Activated naive CD8-positive, alpha-beta T cell treated with anti-CD3 and anti-CD28 coated beads, Interleukin-2, amount 10 ng/mL, durations not matched to agents 7 days and 5 days (primary cell): ENCODE measurements at regions not wholly inside any gene's neighbourhood (a gene's known extent, or its start where the extent isn't known, plus 50 kb on each side); places are given as distances from the start of the nearest gene placed in this dataset.

Experiments
- ATAC-seq: fragments of 150-1000 bp; cut with Tn5 transposase; one replicate; pipeline ENCODE4 v1.10.0; 2021; ENCODE audit warnings: low read depth, moderate library complexity
- POLR2A ChIA-PET: fragments of 350-600 bp; sonication (Branson Sonifier 250); formaldehyde crosslinking; loops from one replicate; lab custom pipeline; 2021; ENCODE audit warnings: antibody characterized with exemption; lab: Charles Lee
- DNase-seq: peaks from one replicate; pipeline ENCODE4 v3.0.0; 2021
- H3K27ac Mint-ChIP-seq: one replicate; pipeline ENCODE4 v1.8.0; 2022; ENCODE audit warnings: mild to moderate bottlenecking, mixed read lengths
- H3K27me3 Mint-ChIP-seq: one replicate; pipeline ENCODE4 v1.8.0; 2022; ENCODE audit warnings: mild to moderate bottlenecking, moderate library complexity, mixed read lengths
- H3K36me3 Mint-ChIP-seq: one replicate; pipeline ENCODE4 v1.8.0; 2021; ENCODE audit warnings: mild to moderate bottlenecking, mixed read lengths
- H3K4me1 Mint-ChIP-seq: one replicate; pipeline ENCODE4 v1.8.0; 2021; ENCODE audit warnings: mixed read lengths
- H3K4me3 Mint-ChIP-seq: one replicate; pipeline ENCODE4 v1.8.0; 2022; ENCODE audit warnings: mild to moderate bottlenecking, moderate library complexity, mixed read lengths
- H3K9me3 Mint-ChIP-seq: one replicate; pipeline ENCODE4 v1.8.0; 2021; ENCODE audit warnings: mixed read lengths

DNA sequence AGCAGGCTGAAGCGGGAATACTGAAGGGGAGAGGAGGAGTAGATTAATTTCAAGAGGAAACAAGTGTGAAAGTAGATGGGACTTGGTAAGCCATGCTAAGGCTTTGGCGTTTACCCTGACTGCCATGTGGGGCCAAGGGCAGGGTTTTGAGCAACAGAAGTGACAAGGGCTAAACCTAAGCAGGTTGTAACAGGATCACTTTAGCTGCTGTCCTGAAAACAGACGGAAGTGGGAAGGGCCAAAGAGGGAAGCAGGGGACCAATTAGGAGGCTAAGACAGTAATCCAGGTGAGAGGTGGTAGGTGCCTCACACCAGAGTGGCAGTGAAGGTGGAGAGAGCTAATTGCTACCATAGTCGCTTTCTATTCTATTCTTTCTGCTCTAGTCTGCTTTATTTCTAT, 166.5 kb downstream of the PJA1 start:
- Mint-ChIP-seq H3K36me3 (no peaks in the 10 kb centered on the region), H3K27ac (no peak overlapping the region), H3K27me3 (peaks cover 8% of the 10 kb centered on the region), H3K4me3 (no peak overlapping the region), H3K4me1 (no peaks in the 10 kb centered on the region), H3K9me3 (no peaks in the 10 kb centered on the region)
- ATAC-seq (no peak), DNase-seq (no peak)
- POLR2A ChIA-PET, result no interaction called here

DNA sequence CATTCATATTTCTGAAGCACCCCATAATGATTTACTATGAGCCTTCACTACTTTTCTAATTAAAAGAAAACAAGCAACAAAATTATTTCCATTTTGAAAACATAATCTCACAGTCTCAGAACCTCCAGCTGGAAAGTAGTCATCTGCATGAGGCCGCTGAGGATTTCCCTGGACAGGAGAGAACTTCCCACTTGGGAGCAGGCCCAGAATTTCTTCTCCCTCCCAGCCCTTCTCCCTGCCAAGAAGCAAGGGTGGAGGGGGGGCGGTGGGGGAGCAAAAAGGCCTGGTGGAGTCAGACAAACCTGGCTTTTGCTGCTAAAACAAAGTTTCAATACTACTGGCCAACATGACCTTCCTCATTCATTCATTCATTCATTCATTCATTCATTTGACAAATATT, 167.3 kb downstream of the PJA1 start:
- H3K4me3 Mint-ChIP-seq, result no peak overlapping the region
- no peak for ATAC-seq
- no peaks in the 10 kb centered on the region for H3K9me3 Mint-ChIP-seq
- H3K27ac Mint-ChIP-seq, result no peak overlapping the region
- DNase-seq, result no peak
- H3K4me1 Mint-ChIP-seq, result no peaks in the 10 kb centered on the region
- no peaks in the 10 kb centered on the region for H3K36me3 Mint-ChIP-seq
- H3K27me3 Mint-ChIP-seq, result peaks cover 8% of the 10 kb centered on the region
- POLR2A ChIA-PET, result no interaction called here

DNA sequence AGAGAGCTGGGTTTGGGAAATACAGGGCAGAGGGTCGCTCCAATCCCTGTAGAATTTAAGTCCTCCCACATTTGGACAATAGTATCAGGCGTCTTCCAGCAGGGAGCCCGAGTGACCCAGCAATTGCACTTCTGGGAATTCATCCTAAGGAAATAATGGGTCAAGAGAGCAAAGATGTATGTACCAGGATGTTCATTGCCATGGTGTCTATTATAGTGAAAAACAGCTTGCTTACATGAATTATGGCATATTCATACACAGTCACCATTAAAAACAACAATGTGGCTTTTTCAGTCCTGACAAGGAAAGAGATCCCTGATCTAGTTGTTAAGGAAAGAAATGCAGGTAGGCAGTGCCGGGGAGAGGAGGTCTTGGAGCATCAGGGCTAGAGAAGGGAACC, 167.7 kb downstream of the PJA1 start:
- H3K27ac Mint-ChIP-seq, result no peak overlapping the region
- ATAC-seq (no peak), DNase-seq (no peak)
- H3K27me3 Mint-ChIP-seq, result peaks cover 8% of the 10 kb centered on the region
- H3K36me3 Mint-ChIP-seq, result no peaks in the 10 kb centered on the region
- POLR2A ChIA-PET, result no interaction called here
- no peaks in the 10 kb centered on the region for H3K4me1 Mint-ChIP-seq
- no peaks in the 10 kb centered on the region for H3K9me3 Mint-ChIP-seq
- no peak overlapping the region for H3K4me3 Mint-ChIP-seq

DNA sequence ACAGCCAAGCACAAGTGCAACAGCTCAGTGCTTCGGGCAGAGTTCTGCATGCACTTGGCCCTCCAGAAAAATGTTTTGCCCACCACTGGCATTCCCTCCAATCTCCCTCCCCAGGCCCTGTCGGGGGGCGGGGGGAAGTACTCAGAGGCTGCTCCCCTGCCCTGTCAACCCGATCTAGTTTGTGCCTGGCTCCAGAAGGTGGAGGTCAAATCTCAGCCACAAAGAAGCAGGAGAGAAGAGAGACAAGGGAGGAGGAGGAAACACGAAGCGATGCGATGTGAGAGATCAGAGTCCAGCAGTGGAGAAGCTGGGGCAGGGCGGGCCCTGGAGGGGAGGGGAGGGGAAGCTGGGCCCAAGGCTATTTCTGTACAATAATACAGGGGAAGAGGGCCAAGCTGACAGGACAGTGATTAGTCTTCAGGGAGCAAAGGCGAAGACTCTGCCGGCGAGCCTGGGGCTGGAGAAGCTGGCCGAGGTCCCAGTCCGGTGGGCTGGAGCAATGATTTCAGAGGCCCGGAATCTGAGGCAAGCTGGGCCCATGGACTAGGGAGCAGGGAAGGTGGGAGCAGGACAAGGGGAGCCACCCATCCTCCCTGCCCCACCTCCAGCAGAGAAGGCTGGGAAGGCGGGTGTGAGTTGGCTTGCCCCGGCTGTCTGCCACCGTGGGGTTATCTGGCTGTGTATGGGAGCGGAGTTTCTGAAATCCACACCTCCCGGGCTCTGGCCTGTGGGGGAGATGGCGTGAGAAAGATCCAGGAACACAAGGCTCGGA, 167.1 kb downstream of the EFNB1 start:
- POLR2A ChIA-PET, result no interaction called here
- no peaks in the 10 kb centered on the region for H3K4me1 Mint-ChIP-seq
- ATAC-seq (no peak), DNase-seq (no peak)
- H3K36me3 Mint-ChIP-seq, result no peaks in the 10 kb centered on the region
- no peaks in the 10 kb centered on the region for H3K9me3 Mint-ChIP-seq
- peaks cover 5% of the 10 kb centered on the region for H3K27me3 Mint-ChIP-seq
- H3K4me3 Mint-ChIP-seq, result no peak overlapping the region
- H3K27ac Mint-ChIP-seq, result no peak overlapping the region

DNA sequence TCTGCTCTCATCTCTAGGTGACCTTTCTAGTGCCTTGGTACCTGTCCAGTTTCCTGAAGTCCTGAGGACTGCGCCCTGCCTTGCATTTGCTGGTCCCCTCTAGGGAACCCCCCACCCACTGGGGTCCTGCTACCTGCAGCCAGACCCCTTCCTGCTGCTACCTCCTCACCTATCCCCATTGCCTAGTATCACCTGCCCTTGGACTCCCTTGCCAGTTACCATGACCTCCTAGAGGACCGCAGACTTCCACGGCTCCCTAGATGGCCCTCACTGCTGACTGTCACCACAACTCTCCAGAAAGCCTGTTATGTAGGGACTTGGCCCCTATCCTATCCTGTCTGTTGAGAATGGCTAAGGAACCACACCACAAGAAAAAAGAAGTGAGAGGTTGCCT, 166.6 kb downstream of the EFNB1 start:
- POLR2A ChIA-PET, result no interaction called here
- peaks cover 5% of the 10 kb centered on the region for H3K27me3 Mint-ChIP-seq
- H3K4me1 Mint-ChIP-seq, result no peaks in the 10 kb centered on the region
- H3K36me3 Mint-ChIP-seq, result no peaks in the 10 kb centered on the region
- H3K9me3 Mint-ChIP-seq, result no peaks in the 10 kb centered on the region
- ATAC-seq, result no peak
- H3K27ac Mint-ChIP-seq, result no peak overlapping the region
- no peak for DNase-seq
- H3K4me3 Mint-ChIP-seq, result no peak overlapping the region

DNA sequence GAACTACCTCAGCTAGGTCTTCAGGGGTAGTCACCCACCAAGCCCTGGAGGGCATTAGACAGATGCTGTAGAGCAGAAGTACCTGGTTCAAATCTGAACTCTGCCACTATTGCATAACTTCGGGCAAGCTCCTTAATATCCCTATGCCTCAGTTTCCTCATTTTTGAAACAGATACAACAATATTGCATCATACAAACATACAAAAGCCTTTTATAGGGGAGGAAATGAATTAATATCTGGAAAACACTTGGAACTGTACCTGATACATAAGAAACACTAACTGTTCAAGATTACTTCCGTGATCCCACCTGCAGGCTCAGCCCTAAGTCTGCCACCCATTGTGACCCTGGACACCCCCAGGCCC, 166.1 kb downstream of the EFNB1 start:
- no peak overlapping the region for H3K27ac Mint-ChIP-seq
- no peak overlapping the region for H3K4me3 Mint-ChIP-seq
- DNase-seq, result no peak
- no peaks in the 10 kb centered on the region for H3K4me1 Mint-ChIP-seq
- POLR2A ChIA-PET, result no interaction called here
- no peak for ATAC-seq
- H3K27me3 Mint-ChIP-seq, result peaks cover 5% of the 10 kb centered on the region
- no peaks in the 10 kb centered on the region for H3K9me3 Mint-ChIP-seq
- H3K36me3 Mint-ChIP-seq, result no peaks in the 10 kb centered on the region

DNA sequence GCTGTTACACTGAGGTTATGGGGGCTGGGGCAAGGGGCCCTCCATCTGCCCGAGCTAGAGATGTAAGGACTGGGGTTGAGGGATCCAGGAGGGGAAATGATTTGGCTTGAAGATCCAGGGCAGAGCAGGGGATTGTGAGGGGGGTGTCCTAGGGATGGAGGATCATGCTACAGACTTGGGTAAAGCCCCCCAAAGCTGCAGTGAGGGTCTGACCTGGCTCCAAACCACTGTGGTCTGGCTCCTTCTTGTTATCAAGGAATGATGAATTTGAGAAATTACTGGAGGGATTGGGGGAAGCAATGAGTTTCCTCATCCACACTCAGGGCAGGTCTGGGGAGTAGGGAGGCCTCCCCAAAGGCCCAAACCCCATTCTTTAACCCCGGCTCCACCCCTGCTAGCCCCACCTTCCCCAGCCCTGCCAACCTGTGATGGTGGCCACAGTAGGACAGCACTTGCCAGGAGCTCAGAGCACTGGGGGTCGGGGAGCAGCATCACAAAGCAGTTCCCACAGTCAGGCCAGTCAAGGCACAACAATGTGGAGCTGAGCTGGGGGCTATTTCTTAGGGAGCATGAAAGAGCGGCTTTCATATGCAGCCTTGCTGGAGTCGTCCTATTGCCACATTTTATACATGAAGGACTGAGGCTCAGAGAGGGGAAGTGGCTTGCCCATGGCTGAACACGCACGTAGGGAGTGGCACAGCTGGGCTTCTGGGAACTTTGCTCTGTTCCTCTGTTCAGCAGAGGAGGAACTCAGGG, 165.5 kb downstream of the EFNB1 start:
- POLR2A ChIA-PET, result no interaction called here
- Mint-ChIP-seq H3K4me1 (no peaks in the 10 kb centered on the region), H3K27me3 (peaks cover 5% of the 10 kb centered on the region), H3K27ac (no peak overlapping the region), H3K4me3 (no peak overlapping the region), H3K36me3 (no peaks in the 10 kb centered on the region), H3K9me3 (no peaks in the 10 kb centered on the region)
- no peak for ATAC-seq
- DNase-seq, result no peak

DNA sequence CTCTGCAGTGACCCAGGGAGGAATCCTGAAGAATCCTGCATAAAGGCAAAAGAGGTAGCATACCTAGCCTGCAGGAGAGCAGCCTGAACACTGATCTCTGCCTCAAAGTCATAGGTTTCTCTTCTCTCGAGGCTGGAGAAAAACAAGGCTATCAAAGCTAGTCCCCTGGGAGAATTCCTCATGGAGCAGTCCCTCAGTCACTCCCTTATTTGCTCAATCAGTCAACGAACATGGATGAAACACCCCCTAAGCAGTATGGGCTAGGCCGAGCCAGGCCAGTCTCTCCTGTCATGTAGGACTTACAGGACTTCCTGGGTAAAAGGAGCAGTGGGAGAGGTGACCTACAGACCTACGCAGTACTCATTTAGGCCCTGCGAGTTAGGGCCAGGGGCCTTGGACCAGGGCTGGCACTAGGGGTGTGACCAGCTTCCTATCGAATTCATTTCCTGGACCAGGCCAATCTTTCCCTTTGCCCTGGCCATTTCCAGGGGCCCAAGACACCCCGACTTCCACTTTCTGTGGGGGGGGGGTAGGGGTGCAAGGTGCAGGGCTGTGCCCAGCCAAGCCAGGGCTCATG, 164.1 kb downstream of the EFNB1 start:
- Mint-ChIP-seq H3K27me3 (peaks cover 5% of the 10 kb centered on the region), H3K27ac (no peak overlapping the region), H3K36me3 (no peaks in the 10 kb centered on the region), H3K9me3 (no peaks in the 10 kb centered on the region), H3K4me1 (peaks cover 2% of the 10 kb centered on the region), H3K4me3 (no peak overlapping the region)
- ATAC-seq (no peak), DNase-seq (no peak)
- POLR2A ChIA-PET, result no interaction called here

DNA sequence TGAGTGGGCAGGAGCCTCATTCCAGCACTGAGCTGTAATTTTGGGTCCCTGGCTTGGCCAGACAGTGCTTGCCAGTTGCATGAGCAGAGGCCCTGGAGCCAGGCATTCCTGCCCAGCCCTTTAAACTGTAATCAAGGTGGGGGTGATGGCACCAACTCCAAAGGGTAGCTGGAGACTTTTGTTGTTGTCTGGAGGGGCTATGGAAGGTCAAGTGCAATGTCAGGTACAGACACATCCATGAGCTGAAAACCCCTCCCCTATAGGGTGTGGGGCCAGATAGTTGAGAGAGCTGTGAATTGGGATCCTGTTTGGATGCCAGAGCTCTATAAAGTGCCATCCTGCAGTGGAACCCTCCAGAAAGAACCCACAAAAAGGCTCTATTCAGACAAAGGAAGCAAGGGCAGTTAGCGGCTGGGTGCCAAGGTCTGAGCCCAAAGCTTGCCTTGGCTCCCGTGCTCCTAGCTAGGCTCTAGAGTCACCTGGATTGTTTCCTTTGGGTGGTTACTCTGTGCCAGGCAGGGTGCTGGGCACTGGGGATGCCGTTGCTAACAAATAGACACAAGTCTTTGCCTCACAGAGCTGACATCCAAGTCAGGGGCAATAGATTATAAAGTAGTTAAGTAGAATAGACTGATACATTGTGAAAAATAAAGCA, 163.0 kb downstream of the EFNB1 start:
- H3K9me3 Mint-ChIP-seq, result no peaks in the 10 kb centered on the region
- peaks cover 4% of the 10 kb centered on the region for H3K4me1 Mint-ChIP-seq
- H3K4me3 Mint-ChIP-seq, result no peak overlapping the region
- DNase-seq (no peak), ATAC-seq (no peak)
- POLR2A ChIA-PET, result no interaction called here
- peaks cover 5% of the 10 kb centered on the region for H3K27me3 Mint-ChIP-seq
- no peak overlapping the region for H3K27ac Mint-ChIP-seq
- H3K36me3 Mint-ChIP-seq, result no peaks in the 10 kb centered on the region

DNA sequence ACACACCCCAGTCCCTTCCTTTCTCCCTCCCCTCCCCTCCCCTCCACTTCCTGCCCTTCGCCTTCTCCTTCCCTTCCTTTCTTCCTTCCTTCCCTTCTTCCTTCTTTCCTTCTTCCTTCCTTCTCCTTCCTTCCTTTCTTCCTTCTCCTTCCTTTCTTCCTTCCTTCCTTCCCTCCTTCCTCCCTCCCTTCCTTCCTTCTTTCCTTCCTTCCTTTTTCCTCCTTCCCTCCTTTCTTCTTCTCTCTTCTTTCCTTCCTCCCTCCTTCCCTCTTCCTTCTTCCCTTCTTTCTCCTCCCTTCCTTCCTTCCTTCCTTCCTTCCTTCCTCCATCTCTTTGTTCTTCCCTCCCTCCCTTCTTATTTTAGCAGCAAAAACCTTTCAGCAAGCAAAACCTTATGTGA, 162.1 kb downstream of the EFNB1 start:
- no peaks in the 10 kb centered on the region for H3K36me3 Mint-ChIP-seq
- ATAC-seq, result no peak
- H3K4me3 Mint-ChIP-seq, result no peak overlapping the region
- peaks cover 4% of the 10 kb centered on the region for H3K4me1 Mint-ChIP-seq
- H3K27ac Mint-ChIP-seq, result no peak overlapping the region
- no peak for DNase-seq
- no peaks in the 10 kb centered on the region for H3K9me3 Mint-ChIP-seq
- peaks cover 5% of the 10 kb centered on the region for H3K27me3 Mint-ChIP-seq
- POLR2A ChIA-PET, result no interaction called here

DNA sequence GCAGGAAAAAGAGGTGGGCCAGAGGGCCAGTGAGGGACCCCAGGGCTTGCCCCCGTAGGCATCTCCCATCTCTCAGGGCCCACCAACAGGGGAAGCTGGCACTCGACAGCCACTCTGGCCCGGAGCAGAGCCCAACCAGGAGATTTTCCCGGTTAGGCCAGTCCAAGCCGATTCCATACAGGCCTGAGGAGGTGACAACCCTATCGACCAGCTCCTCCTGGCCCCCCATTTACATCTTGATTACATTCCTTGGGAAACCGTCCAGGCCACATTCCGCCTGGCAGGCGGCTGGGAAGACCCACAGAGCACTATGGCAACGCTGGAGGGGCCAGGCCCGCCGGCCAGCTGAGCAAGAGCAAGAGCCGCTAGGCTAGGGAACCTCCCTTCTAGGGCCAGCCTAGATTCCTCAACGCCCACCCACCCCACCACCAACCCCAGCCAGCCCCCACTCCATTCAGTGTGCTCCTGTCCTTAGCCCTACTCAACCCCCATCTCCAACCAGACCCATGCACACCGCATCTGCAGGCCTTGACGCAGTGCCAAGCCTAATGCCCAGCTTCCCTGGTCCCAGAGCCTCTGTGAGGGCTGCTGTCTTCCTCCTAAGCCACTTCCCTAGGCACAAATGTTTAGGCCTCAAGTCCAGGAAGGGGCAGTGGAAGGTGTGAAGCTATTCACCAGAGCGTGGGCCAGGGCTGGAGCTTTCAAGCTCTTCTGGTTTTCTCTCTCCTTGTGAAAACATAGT, 161.2 kb downstream of the EFNB1 start:
- POLR2A ChIA-PET, result no interaction called here
- H3K36me3 Mint-ChIP-seq, result no peaks in the 10 kb centered on the region
- peaks cover 2% of the 10 kb centered on the region for H3K27me3 Mint-ChIP-seq
- no peaks in the 10 kb centered on the region for H3K9me3 Mint-ChIP-seq
- no peak for DNase-seq
- ATAC-seq, result no peak
- no peak overlapping the region for H3K4me3 Mint-ChIP-seq
- H3K27ac Mint-ChIP-seq, result no peak overlapping the region
- H3K4me1 Mint-ChIP-seq, result peaks cover 4% of the 10 kb centered on the region

DNA sequence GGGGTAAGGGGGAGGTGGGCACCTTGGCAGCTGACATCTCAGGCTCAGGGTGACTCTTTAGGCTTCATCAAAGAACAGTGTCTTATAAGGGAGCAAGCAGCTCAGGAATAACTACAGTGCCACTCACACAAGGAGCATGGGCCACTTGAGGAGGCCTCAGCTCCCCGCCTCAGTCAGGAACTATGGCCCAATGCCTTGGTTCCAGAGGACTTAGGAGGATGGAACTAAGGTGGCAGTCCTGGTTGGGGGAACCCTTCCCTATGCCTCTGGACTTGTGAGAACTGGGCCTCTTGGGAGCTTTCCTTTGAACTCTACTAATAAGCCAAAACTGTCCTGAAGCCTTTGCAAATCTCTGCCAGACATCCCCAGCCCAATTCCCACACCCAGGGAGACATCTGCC, 160.6 kb downstream of the EFNB1 start:
- DNase-seq, result no peak
- Mint-ChIP-seq H3K4me3 (no peak overlapping the region), H3K27me3 (peaks cover 2% of the 10 kb centered on the region), H3K4me1 (peaks cover 4% of the 10 kb centered on the region), H3K9me3 (no peaks in the 10 kb centered on the region), H3K36me3 (no peaks in the 10 kb centered on the region), H3K27ac (no peak overlapping the region)
- no peak for ATAC-seq
- POLR2A ChIA-PET, result no interaction called here

DNA sequence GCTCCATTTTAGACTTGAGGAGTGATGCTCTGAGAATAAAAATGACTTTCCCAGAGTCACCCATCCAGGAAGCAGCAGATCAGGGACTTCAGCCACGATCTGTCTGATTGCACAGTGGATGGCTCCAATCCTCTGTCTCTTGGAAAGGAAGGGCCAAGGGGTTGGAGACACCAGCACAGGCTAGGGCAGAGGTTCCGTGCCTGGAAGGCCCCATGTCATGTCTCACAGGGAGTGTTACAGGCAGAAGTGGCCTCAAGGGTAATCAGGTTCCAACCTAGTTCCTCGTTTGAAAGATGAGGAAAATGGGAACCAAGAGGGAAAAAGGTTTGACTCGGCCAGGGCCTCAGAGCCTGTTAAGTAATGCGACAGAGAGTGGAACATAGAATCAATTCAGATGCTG, 160.0 kb downstream of the EFNB1 start:
- H3K9me3 Mint-ChIP-seq, result no peaks in the 10 kb centered on the region
- H3K27me3 Mint-ChIP-seq, result peaks cover 2% of the 10 kb centered on the region
- peaks cover 4% of the 10 kb centered on the region for H3K4me1 Mint-ChIP-seq
- POLR2A ChIA-PET, result no interaction called here
- ATAC-seq (no peak), DNase-seq (no peak)
- H3K36me3 Mint-ChIP-seq, result no peaks in the 10 kb centered on the region
- H3K27ac Mint-ChIP-seq, result no peak overlapping the region
- no peak overlapping the region for H3K4me3 Mint-ChIP-seq
